ENCODE measurements at regions not wholly inside any gene's neighbourhood (a gene's known extent, or its start where the extent isn't known, plus 50 kb on each side); places are given as distances from the start of the nearest gene placed in this dataset.

DNA sequence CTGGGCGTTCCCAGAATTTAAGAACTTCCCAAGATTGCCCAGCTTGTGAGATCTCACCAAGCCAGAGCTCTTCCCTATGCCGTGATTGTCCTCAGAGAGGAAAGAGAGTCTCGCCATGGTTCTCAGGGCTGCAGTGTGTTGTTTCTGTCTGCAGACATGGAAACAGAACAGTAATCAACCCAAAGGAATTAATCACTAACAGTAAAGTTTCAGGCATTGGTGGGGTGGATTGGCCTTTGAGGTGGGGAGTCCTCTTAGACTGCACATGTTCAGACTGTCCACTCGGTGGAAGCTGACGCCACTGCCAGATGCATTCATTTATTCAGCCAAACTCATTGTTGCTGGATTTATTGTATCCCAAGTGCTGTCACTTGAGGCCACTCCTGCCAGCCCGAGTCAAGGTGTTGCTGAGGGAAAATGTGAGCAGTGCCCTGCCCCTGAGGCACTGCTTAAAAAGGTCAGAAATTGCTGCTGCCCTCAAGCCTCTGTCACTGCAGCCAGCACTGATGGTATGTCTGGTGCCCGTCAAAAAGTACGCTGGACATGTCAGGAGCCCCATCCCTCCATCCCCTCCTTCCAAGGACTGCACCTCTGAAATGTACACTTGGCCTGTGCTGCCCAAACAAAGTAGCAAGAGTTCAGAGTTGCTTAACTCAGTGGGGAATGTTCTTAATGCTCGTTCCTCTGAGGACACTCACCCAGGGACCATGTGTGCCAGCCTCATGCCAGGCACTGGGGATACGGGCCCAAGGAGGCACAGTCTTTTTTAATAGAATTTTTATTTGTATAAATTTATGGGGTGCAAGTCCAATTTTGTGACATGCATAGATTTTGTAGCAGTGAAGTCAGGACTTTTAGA lies 201.0 kb downstream of the GLI2 start:
- no peak for DNase-seq (ENCODE audit: low spot score)

DNA sequence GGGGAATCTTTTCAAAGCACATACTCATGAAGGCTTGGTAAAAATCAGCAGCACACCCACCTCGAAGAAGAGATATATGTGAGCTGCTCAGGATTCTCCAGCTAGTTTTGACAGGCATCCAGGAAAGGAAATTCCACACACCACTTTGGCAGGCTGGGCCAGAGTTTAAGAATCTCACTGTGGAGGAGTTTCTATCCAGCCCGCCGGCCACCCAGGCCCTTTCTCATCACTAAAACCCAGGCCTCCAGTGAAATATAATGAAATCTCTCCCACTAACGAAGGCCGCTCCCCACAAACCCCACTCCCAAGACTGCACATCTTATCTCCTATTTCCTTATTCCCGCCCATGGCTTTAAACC lies 202.0 kb downstream of the GLI2 start:
- peak; percentile 47 for DNase-seq (ENCODE audit: low spot score)

DNA sequence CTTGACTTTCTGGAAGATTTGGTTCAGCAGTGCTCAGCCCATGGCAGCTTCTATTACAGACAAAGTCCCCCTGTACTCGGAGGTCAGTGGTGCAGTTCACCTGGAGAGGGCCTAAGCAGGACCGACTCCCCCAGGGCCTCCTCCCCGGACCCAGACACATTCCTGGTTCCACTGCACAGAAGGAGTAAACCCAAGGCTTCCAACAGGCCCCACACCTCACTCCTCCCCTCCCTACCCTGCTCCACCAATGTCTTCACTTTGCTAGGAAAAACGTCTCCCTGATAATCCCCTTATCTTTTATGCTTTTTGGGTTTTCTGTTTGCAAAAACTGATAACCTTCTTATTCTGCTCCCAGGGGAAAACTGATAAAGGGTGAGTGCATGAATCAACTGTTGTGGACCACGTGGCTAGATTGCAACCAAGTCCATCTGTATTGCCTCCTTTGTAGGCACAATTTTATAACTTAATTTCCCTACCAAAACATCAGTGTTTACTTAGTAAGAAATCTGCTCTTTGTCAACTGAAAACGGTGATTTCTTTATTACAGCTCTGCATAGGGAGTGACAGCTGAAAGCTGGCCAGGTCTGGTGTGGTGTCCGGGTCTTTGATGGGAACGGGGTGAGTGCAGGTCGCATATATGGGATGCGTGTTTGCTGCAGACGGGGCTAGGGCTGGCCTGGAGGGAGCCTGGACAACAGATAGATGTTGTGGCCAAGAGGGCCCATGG lies 202.5 kb downstream of the GLI2 start:
- no peak for DNase-seq (ENCODE audit: low spot score)

DNA sequence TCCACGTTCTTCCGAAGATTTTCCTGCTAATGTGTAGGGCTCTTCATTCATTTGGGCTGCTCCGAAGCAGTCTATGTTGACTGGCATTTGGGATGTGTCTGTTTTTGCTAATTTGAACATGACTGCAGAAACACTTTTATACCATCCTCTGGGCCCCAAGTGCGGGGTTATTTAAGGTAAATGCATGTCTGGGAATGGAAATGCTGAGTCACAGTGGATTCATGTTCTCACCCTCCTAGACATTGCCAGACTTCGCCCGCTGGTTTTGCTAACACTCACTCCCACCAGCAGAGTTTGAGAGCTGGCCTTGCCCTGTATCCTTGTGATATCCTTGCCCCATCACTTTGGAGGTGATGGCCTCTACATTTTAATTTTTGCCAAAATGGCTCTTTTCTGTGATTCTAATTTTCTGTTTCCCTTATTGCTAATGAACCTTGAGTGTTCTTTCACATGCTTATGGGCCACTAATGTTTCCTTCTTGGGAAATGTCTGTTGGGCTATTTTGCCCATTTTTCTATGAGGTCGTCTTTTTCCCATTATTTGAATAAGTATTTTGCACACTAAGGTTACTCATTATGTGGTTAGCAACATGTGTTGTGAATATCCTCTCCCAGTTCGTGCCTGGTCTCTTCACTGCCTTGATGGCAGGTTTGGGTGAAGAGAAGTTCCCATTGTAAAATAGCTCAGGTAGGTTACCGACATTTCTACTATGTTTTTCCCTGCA lies 204.1 kb downstream of the GLI2 start:
- peak; percentile 87 for DNase-seq (ENCODE audit: low spot score)

DNA sequence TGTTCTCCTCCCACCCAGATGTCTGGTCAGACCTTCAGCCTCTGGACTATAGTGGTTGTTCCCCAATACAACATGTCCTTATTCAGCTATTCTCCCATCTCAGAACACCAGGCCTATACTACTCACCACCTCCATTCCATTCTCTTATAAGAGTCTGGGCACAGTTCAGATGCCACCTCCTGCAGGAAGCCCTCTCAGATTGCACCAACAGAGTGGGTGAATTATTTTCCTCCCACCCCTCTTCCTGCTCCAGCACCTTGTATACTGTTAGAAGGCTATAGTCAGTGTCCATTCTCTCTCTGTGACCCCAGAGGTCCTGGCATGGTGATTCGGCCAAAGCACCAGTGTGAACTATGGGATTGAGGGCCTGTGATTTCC lies 204.6 kb downstream of the GLI2 start:
- DNase-seq (ENCODE audit: low spot score): no peak

DNA sequence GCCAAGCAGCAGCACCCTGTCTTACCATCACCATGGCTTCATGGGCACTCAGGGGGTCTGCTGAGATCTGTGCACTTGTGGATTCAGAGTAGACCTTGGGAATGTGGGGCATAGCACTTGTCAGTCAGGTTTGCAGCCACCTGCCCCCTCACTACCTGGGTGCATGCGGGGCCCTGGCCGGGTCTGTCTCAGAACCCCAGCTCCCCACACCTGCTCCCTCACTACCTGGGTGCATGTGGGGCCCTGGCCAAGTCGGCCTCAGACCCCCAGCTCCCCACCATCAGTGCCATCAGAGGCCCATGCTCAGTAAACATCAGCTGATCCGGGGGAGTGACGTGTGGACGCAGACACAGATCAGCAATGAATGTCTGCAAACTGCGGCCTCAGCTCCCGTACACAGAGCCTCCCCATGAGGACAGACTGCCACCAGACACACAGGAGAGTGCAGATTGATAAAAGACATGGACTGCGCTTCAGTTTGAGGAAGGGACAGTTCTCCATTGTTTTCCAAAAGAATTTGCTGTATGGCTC lies 205.1 kb downstream of the GLI2 start:
- DNase-seq (ENCODE audit: low spot score): no peak

DNA sequence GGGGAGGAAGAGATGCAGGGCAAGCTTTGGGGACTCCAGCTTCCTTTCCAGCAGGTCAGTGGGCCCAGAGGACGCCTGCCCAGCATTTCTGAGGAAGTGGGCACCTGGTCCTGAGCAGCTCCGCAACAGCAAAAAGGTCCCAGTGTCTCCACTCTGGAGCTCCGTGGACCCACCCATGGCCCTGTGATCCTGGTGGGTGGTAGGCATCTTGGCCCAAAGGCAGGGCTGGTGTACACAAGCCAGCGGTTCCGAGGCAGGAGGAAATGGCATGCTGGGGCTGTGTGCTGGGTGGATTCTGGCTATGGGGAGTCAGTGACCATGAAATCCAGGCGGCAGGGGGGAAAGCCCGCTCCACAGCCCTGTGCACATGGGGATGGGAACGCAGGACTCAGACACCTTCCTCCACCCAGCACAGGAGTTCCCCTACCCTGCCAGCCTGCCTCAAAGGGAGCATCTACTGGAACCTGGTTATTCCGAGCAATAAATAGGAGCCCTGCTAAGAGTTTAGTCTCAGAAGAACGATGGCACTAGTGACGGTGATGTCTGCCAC lies 206.0 kb downstream of the GLI2 start:
- no peak for DNase-seq (ENCODE audit: low spot score)

DNA sequence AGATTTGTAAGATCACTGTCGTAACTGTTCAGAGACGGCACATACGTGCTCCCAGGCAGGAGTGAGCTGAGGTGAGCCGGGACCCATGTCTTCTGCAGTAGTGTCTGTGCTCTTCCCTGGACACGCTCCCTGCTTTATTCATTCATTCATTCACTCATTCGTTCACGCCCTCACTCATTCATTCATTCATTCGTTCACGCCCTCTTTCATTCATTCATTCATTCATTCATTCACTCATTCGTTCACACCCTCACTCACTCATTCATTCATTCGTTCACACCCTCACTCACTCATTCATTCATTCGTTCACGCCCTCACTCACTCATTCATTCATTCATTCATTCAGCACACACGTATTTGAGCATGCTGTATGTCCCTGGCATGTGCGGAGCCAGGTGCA lies 207.0 kb downstream of the GLI2 start:
- no peak for DNase-seq (ENCODE audit: low spot score)

DNA sequence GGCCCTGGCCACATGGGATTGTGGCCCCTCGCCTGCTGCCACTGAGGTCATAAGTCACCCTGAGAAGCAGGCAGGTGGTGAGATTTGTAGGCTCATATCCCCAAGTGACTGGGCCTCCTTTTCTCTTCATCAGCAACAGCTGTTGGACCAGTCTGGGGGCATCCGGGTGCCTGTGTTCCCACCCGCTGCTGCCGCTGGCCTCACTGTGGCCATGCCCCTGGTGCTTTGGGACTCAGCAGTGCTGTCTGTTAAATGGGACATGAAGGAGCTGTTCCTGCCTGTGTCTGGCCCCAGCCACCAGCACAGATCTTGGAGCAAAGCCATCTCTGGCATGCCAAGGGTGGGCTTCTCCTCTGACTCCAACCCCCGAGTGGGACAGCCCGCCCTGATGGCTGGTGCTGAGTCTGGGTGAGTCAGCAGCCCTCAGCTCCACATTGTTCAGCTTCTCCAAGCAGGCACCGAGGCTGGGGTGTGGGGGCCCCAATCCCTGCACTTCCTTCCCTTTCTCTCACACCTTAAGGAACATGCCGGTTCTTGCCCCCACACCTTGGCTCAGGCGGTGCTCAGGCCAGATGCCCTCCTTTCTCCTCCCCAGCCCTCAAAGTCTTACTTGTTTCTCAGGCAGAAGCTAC lies 207.9 kb downstream of the GLI2 start:
- DNase-seq (ENCODE audit: low spot score): no peak

DNA sequence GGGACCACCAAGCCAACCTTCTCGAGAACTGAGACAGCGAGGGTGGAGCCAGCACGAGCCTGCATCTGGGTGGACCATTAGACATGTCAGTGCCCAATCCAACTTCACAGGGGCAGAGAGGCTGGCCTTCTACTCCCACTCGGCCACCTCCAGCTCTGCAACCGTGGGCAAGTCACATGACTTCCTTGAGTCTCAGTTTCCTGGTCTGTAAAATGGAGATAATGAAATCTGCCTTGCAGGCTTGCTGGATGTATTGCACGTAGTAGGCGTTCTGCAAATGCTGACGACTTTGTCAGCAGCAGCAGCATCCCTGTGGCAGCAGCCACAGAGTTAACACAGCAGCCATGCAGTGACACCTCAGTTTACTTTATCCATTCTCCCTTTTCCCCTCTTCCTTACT lies 208.9 kb downstream of the GLI2 start:
- no peak for DNase-seq (ENCODE audit: low spot score)

DNA sequence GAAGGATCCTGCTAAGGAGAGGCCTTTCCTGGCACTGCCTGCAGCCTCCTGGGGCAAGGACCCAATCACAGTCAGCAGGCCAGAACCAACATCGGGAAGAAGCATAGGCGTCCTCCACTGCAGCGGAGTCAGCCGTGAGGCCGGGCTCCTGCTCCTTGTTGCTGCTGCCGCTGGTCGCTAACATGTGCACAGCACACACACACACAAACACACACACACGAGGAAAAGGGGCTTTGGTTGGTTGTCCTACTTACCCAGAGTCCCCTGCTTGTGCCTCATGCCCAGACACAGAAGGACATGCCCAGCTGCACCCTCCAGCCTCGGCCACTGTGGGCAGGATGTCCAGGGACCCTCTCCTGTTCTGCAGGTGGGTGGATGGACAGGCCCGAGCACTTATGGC lies 209.4 kb downstream of the GLI2 start:
- DNase-seq (ENCODE audit: low spot score): no peak

DNA sequence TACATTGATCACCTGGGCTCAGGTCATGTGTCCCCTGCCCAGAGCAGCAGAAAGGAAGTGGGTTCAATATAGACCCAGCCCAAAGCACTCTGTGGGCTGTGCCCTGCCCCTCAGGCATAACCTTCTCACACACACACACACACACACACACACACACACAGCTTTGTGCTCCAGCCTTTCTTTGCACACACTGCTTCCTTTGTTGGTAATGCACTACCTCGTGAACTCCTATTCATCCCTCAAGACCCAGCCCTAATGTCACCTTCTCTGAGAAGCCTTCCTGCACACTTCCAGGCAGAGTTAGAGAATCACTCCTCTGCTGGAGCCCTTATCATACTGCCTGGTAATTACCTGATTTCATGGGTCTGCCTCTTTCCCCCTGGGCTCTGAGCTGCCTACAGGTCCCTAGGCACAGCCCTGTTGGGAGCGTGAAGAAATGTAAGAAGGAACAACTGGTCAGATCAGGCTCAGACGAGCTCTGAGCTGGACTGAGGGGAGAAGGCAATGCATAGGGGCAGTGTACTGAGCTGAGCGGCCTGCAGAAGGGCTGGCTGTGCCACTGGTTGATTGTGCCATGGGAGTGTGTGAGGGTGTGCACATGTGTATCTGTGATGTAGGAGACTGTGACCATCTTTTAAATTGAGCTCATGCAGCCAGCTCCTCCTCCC lies 210.3 kb downstream of the GLI2 start:
- DNase-seq (ENCODE audit: low spot score): no peak

DNA sequence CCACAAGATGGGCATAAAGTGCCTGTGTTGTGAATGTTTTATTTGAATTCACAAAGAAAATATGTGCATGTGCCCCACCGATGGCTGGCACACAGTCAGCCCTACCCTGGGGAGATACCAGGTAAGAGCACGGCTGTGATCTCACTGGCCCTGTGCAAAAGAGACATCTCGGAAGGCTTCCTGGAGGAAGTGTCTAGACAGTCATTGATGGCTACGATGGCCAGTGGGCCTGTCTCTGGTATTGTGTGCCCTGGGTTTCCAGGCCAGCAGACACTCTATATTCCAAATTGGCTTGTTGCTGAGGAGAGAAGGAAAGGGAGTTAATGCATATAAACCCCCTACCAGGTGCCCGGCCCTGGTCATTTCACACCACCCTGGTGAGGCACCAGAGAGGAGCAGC lies 211.7 kb downstream of the GLI2 start:
- no peak for DNase-seq (ENCODE audit: low spot score)

DNA sequence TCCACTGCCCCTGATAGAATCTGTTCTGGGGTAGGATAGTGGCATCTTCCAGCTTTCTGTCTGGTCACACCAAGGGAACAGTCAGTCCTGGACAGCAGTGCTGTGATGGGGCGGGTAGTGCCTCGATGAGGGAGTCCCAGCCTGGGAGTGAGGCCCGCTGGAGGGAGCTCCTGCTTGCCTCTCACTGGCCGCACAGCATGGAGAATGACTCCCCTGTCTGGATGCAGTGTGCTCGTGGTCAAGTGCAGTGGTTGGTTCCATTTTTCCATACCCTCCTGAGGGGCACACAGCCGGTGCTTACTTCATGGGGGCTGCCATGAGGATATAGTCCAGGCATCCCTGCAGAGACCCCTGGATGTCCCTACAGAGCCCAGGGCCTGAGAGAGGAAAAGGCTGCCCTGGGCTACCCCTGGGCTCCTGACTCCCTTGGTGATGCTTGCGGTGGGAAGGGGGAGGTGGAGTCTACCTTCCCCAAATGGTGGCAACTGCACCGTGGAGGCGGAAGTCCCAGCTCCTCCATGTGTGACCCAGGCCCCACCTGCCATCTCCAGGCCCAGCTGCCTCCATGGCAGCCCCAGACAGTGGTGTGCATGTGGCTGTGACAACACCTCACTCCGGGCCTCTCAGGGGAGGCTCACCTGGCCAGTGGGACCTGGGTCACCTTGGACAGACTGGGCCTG lies 212.5 kb downstream of the GLI2 start:
- DNase-seq (ENCODE audit: low spot score): no peak

DNA sequence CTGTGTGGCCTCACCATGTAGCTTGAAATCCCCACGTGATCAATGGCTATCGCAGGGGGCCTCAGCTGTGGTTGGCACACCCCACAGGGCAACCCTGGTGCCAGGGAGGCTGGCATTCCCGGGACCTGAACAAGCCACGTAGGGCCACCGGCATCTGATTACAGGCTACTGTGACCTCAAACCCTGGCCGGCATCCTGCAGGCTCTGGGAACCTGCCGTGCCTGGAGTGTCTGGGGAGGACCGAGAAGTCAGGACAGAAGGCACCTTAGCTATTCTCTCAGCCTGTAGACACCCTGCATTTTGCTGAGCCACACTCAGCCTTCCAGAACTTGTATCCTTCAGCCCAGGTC lies 213.0 kb downstream of the GLI2 start:
- no peak for DNase-seq (ENCODE audit: low spot score)

DNA sequence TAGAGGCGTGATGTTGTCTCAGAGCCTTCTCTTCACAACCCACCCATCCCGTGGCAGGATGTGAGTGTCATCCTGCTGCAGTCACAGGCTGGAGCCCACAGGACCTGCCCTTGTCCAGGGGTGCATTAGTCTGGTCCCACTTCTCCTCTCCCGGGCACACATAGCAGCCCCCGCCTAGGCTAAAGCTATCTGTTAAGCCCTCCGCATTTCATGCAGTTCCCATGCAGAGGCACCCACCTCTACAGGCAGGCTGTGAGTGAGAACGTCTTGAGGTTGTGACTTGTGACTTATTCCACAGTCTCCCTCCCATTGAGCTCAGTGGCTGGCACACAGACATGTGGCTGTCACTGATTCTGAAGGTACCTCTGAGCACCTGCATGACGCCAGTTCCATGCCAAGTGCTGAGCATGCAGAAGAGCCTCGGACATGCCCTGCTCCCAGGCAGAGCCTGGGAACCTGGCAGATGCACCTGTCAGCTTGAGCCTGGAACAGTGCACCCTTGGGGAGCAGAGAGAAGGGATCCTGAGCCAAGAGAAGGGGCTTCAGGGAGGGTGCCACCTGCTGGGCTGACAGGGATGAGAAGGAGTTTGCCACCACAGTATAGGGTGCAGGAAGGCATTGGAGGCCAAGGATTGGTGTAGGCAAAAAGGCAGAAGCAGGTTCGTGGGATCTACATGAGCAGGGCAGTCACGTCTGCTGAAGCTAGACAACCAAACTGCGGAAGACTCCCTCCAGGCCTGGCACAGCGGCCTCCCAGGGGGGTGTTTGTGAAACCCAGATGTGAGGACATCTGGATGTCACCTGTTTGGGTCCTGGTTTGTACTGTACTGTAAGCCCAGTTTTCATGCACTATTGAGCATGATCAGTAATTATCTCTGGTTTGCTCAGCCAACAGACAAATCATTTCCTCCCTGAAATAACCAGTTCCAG lies 213.6 kb downstream of the GLI2 start:
- peak; percentile 21 for DNase-seq (ENCODE audit: low spot score)

DNA sequence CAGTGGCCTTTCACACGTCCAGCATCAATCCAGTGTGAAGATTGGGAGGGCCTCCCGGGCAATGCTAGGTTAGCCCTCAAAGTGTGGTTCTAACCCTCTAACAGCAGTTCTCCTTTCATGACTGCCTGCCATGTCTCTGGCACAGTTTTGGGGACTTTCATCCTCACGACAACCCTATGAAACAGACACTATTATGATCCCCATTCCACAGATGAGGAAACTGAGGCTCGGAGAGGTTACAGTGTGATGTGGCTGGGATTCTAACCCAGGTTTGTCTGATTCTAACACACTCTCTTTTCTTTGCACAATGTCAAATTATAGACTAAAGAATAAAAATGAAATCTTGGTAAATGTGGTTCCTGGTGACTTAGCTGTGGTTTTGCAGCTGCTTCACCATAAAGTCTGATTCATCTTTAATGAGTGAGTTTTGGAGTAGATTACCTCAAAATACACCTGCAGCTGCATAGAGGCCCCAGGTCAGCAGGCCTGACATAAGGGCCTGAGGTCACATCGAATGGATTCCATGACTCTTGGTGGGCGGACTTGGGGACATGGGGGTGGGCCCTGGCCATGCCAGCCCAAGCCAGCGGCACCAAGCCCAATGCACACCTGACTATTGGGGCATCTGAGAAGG lies 214.4 kb downstream of the GLI2 start:
- DNase-seq (ENCODE audit: low spot score): peak; percentile 31

DNA sequence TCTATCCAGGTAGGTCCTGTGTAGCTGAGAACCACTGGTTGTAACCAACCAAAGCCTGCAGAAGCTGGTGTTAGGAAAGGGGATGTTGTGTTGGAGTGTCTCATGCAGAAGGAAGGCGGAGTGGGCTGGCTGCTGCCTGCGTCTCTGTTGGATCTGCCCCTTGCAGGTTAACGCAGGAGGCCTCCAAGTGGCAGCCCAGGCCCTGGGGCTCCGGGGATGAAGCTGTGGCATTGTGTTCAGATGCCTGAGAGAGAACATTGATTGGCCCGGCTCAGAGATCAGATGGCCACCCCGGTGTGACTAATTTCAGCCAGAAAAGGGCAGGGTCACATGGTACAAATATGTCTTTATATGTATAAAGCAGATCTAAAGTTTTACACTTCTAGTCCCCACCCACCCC lies 216.0 kb downstream of the GLI2 start:
- no peak for DNase-seq (ENCODE audit: low spot score)

DNA sequence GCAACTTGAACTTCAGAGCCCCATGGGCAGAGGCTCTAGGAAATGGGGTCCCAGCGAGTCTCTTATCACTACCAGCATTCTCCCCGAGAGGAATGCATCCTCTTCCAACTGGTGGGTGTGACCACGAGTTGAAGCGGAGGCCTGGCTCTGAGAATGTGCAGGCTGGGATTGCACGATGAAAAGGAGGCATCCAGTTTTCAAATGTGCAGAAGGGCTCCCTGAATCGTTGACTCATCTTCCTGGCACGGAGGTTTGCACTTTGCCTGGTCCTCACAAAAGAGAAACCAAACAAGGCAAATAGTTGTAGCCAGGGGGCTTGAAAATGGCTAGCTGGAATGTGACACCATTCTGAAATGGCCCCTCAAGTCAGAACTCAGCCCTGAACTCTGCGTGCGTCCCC lies 216.7 kb downstream of the GLI2 start:
- DNase-seq (ENCODE audit: low spot score): peak; percentile 46

Measured in A172 (cell line).